ENCODE measurements at regions not wholly inside any gene's neighbourhood (a gene's known extent, or its start where the extent isn't known, plus 50 kb on each side); places are given as distances from the start of the nearest gene placed in this dataset.

DNA sequence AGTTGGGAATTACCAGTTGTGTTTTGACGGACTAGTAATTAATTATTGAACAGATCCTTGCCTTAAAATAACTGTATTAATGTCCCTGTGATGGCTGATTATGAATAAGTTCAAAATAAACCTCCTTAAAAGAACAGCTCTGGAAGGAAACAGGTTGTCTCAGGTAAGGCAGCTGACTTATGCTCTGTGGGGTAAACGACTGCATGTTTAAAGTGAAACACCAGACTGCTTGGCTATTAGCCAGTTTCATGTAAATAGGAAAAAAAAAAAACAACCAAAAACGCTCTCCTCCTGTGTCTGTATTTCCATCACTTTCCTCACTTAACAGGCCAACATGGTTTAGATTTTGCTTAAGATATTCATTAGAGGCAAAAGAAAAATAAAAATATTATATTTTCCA is 243.6 kb downstream of the TMEM182 start:
- no peak overlapping the region for H2BK120ac ChIP-seq (ENCODE audit: low read depth, low read length)
- H2BK5ac ChIP-seq (ENCODE audit: low read depth, low read length, poor library complexity, severe bottlenecking): no peak overlapping the region
- H3K9ac ChIP-seq (ENCODE audit: low read depth, low read length): no peak overlapping the region
- H4K91ac ChIP-seq (ENCODE audit: insufficient read depth, low read depth, low read length): no peak overlapping the region
- no peaks in the 10 kb centered on the region for H3K9me1 ChIP-seq (ENCODE audit: insufficient read depth, low read length)
- ChIA-PET CTCF (no interaction called here), POLR2A (ENCODE audit: unreplicated experiment) (no interaction called here)
- no TSS peak for BruUV-seq (replicated peaks)
- no peak overlapping the region for H3K27ac ChIP-seq (ENCODE audit: insufficient read depth, low read length)
- H2AFZ ChIP-seq (replicated peaks; ENCODE audit: low read length, poor library complexity): no peak overlapping the region
- no peaks in the 10 kb centered on the region for H3K27me3 ChIP-seq (ENCODE audit: control insufficient read depth, insufficient read depth, low read length)
- no peak overlapping the region for H4K8ac ChIP-seq (ENCODE audit: low read depth in 2 of 2, low read length in 2 of 2)
- H2AK5ac ChIP-seq (ENCODE audit: low read depth, low read length): no peak overlapping the region
- no peak overlapping the region for H2BK20ac ChIP-seq (ENCODE audit: low read depth, low read length)
- H2AK9ac ChIP-seq (replicated peaks; ENCODE audit: low read depth, low read length, poor library complexity): no peak overlapping the region
- H3K36me3 ChIP-seq (ENCODE audit: control insufficient read depth, insufficient read depth, low read length): no peaks in the 10 kb centered on the region
- no peaks in the 10 kb centered on the region for H3K79me1 ChIP-seq (ENCODE audit: low read depth in 1 of 2, low read length in 2 of 2)
- H2BK15ac ChIP-seq (ENCODE audit: low read depth, low read length): no peak overlapping the region
- ATAC-seq (ENCODE audit: low read depth) (no peak), DNase-seq (no peak)
- H3K4me2 ChIP-seq (ENCODE audit: low read depth, low read length): no peak overlapping the region
- H3K4me3 ChIP-seq (ENCODE audit: insufficient read depth, low read depth, low read length): no peak overlapping the region
- in situ Hi-C loops (cut with MboI; ENCODE audit: low sequenced_read_pairs) (no loop called here), dilution Hi-C loops (cut with HindIII; ENCODE audit: low sequenced_read_pairs, unreplicated experiment) (no loop called here), intact Hi-C loops (cut with micrococcal nuclease) (no loop called here)
- no peak overlapping the region for H4K5ac ChIP-seq (ENCODE audit: low read depth, low read length)
- no peak overlapping the region for H3K18ac ChIP-seq (ENCODE audit: low read depth, low read length)
- no peak overlapping the region for H3K56ac ChIP-seq (ENCODE audit: extremely low read depth, insufficient read depth, low read length)
- TF ChIP-seq RCOR1 (IDR thresholded peaks at IDR 0.05; ENCODE audit: insufficient replicate concordance, low read length) (no peak), ELK1 (IDR thresholded peaks at IDR 0.05; ENCODE audit: borderline replicate concordance, low read depth, low read length) (no peak)
- H3K4ac ChIP-seq (ENCODE audit: low read depth, low read length): no peak overlapping the region
- no peak overlapping the region for H3K14ac ChIP-seq (replicated peaks; ENCODE audit: low read depth, low read length)
- peaks cover 3% of the 10 kb centered on the region for H3K9me3 ChIP-seq (ENCODE audit: control insufficient read depth, insufficient read depth, low read length)
- no peak overlapping the region for H3K23ac ChIP-seq (ENCODE audit: low read depth, low read length)
- no CpG with 5 or more reads among the region's 3 CpGs for WGBS, 2 experiments (ENCODE audit: extremely low coverage in 2 of 2, insufficient read length in 1 of 2)
- H3K4me1 ChIP-seq (ENCODE audit: control insufficient read depth, insufficient read depth, low read length): no peaks in the 10 kb centered on the region
- no peaks in the 10 kb centered on the region for H4K20me1 ChIP-seq (ENCODE audit: insufficient read depth, low read length)
